Cardiac septum (tissue), 1 donor: ENCODE measurements at regions not wholly inside any gene's neighbourhood (a gene's known extent, or its start where the extent isn't known, plus 50 kb on each side); places are given as distances from the start of the nearest gene placed in this dataset.

Experiments used
- DNase-seq: peaks from one replicate; pipeline ENCODE4 v3.0.0-alpha.2; 2020; ENCODE audit warnings: low spot score
- intact Hi-C: fragments of 100-400 bp; cut with DNase I; formaldehyde crosslinking; loops from one replicate; pipeline ENCODE4 v1.14.0; 2022
- donor health status: DM: no; HTN: no; CAD: no.

GRCh38 chr13:53141336-53141735 lies 112.7 kb downstream of the OLFM4 start:
- no peak for DNase-seq
- intact Hi-C loops: no loop called here

- DNase-seq: no peak
- intact Hi-C loops: no loop called here
Measured at GRCh38 chr13:53142306-53142705, 113.7 kb downstream of the OLFM4 start.

DNA sequence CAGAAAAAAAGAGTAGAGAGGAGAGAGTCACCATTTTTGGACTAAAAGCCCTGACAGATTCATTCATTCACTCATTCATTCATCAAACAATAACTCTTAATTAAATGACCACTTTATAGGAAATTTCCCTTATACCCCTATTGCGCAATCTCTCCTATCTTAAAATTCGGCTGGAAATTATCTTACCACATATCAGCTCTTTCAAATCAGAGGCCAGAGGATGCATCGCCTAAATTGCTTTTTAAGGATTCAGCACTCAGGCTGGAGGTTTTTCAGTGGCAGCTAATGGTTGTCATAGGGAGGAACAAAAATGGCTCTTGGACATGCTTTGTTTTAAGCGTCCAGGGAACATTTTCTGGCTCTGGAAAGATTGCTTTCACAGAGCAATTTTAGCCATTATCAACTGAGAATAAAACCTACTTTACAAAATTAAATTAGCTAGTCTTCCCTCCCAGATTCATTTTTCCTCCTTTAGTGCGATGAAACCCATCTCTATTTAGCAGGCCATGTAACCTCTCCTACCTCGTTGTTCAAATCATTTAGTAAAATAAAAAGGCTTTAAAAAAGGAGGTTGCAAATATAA lies 115.2 kb downstream of the OLFM4 start:
- intact Hi-C loops: no loop called here
- no peak for DNase-seq

GRCh38 chr13:53144826-53145225 lies 116.2 kb downstream of the OLFM4 start:
- DNase-seq: no peak
- intact Hi-C loops: no loop called here

DNA sequence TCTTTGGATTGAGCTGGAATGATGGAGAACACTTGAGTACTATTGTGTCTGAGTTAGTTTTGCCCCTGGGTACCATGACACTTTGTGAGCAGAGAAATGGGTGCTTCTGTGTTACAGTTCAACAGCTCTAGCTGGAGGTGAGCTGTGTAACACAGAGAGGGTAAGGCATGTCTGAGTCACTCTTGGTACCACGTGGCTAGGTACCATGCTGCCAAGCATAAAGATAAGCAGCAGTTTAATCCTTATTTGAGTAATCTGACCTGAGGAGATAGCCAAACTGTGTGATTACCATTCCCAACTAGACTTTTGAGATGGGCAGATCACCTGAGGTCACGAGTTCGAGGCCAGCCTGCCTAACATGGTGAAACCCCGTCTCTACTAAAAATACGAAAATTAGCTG lies 122.0 kb downstream of the OLFM4 start:
- intact Hi-C loops: loop anchor here (10.0 kb wide), 1 partner anchor 296 kb away; no protein-coding TSS in a partner anchor
- no peak for DNase-seq

GRCh38 chr13:53151336-53152056 lies 122.9 kb downstream of the OLFM4 start:
- no peak for DNase-seq
- intact Hi-C loops: loop anchor here (10.0 kb wide), 1 partner anchor 297 kb away; no protein-coding TSS in a partner anchor

DNA sequence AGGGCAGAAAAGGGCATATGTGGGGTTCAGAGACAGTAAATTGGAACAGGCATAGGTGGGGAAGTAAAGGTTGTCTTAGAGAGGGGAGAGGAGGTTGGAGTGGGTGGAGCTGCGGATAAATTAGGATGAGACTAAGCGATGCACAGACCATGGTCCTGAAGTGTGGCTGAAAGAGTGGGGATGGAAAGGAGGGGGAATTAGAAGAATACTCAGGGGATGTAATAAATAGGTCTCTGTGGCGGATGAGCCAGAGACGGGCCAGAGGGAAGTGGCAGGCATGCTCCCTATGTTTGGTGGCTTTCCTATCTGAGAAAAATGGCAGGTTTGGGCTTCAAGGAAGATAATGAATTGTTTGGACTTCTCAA lies 123.4 kb downstream of the OLFM4 start:
- no peak for DNase-seq
- intact Hi-C loops: loop anchor here (10.0 kb wide), 1 partner anchor 297 kb away; no protein-coding TSS in a partner anchor

DNA sequence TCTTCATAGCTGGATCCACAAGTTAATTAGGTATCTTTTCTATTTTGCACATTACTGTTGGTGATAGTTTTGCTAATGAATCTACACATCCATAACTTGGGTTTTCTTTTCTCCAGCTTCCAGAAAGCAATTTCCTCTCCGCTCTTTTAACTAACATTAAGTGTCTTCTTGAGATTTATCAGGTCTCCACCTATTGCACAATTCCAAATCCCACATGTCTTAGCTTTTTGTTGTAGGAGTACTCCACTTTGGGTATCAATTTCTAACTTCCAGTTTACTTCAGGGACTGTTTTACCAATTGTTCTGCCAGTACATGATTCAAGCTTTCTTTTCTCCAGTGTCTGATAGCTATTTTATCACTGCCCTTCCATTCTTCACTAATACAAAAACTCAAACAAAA lies 129.6 kb downstream of the OLFM4 start:
- intact Hi-C loops: loop anchor here (10.0 kb wide), 1 partner anchor 303 kb away; no protein-coding TSS in a partner anchor

DNA sequence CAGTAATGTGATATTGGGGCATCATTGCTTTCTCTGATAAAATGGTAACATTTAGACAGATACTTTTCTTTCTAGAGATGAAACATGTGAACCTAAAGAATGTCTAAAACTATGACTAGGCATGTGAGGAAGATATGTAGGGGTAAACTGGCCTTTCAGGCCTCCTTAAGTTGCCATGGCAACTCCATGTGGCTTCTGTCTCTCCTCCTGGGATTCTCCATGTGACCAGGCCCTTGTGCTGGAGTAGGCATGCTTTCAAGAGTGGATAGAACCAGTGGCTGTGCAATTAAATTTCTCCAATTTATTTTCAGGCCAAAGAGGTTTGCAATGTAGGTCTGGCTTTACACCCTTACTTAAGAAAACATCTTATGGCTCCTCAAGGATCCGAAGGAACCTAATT lies 130.8 kb downstream of the OLFM4 start:
- intact Hi-C loops: loop anchor here (10.0 kb wide), 1 partner anchor 305 kb away; no protein-coding TSS in a partner anchor
- DNase-seq: no peak

More for the DNA sequence above, 129.6 kb downstream of the OLFM4 start:
- DNase-seq: no peak

DNA sequence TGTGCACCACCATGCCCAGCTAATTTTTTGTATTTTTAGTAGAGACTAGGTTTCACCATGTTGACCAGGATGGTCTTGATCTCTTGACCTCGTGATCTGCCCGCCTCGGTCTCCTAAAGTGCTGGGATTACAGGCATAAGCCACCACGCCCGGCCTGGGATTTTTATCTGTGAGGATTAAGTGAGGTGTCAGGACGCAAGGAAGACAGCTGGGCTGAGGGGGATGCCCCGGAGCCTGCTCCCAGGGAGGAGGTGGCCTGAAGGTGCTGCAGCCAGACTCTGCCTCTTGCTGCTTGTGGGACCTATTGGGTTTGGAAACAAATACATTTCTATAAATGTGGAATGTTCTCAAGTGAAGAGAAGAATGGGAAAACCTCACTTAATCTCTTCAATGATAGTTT lies 131.6 kb downstream of the OLFM4 start:
- intact Hi-C loops: no loop called here
- DNase-seq: no peak

- DNase-seq: no peak
- intact Hi-C loops: no loop called here
Measured at GRCh38 chr13:53161251-53161650, 132.6 kb downstream of the OLFM4 start.

GRCh38 chr13:53165261-53165660 lies 136.6 kb downstream of the OLFM4 start:
- no peak for DNase-seq
- intact Hi-C loops: no loop called here

DNA sequence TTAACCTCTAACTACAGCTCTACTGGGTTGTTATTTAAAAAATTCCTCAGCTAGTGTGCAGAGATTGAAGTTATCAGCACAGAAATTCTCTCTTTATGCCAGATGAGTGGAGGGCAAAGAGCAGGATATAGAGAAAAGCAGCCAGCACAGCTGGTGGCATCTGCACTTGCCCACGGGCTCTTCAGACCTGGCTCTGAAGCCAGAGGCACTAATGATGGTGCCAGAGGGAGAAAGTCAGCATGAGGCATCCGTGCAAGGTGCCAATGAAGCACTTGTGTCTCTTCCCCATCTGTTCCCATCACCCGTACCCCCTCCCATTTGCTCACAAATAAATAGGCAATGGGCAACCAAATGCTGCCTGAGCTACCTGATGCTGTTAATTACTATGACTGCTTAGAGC lies 138.9 kb downstream of the OLFM4 start:
- intact Hi-C loops: no loop called here
- no peak for DNase-seq

DNA sequence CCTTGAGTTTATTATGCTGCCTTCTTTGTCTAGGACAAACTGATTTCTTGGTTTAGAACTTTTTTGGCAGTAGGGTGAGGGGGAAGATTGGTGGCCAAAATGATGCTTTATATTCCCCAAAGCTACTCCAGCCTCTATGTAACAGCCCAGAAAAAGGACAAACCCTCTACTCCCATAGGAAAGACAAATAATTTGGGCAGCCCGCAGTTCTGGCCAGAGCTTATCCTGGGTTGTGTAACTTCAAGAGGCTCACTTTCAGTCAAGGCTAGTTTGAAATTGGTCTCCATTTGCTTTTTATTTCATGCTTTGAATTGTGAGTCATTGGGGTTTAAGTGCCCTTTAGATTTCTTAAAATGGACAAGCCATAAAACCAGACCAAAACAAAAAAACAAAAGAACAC lies 142.3 kb downstream of the OLFM4 start:
- intact Hi-C loops: no loop called here

GRCh38 chr13:53174545-53174944 lies 145.9 kb downstream of the OLFM4 start:
- no peak for DNase-seq
- intact Hi-C loops: no loop called here

More for the DNA sequence above, 142.3 kb downstream of the OLFM4 start:
- DNase-seq: no peak

DNA sequence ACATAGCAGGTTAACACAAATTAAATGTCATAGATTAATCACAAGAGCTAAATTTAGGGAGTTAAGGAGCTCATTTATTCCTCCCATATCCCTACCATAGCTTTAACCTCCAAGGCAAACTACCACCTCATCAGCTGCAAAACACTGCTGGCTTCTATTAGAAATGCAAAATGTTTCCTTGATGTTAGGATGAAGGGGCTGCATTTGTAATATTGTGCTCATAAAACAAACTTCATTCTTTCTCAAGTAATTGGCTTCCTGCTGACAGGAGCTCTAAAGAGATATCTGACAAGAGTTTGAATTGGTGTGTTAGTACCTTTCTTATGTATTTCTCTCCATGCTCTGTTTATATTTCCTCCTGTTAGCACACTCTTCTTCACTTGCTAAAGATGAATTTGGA lies 152.1 kb downstream of the OLFM4 start:
- intact Hi-C loops: no loop called here
- DNase-seq: no peak

- intact Hi-C loops: no loop called here
- no peak for DNase-seq
Measured at GRCh38 chr13:53182724-53183123, 154.1 kb downstream of the OLFM4 start.

GRCh38 chr13:53188120-53188519 lies 159.5 kb downstream of the OLFM4 start:
- no peak for DNase-seq
- intact Hi-C loops: no loop called here

- DNase-seq: no peak
- intact Hi-C loops: no loop called here
Measured at GRCh38 chr13:53189162-53189561, 160.5 kb downstream of the OLFM4 start.

DNA sequence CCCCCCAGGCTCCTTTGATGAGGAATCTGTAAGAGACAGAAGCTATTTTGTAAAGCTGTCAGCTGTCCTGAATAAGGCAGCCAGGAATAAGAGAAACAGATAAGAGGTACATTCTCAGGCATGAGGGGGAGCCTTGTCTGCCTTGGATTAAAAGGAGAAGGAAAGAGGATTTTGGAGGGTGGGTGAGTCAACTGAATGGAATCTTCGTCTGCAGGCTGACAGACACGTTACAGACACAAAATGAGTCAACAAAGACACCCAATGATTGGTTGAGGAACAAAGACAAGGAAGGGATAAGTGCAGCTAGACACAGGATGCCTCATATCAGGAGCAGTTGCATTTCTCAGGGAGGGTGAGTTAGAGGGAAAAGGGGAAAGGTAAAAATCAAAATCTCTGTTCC lies 162.5 kb downstream of the OLFM4 start:
- DNase-seq: no peak
- intact Hi-C loops: no loop called here

- intact Hi-C loops: no loop called here
Measured at GRCh38 chr13:53197424-53197823, 168.8 kb downstream of the OLFM4 start.

More at GRCh38 chr13:53197424-53197823, 168.8 kb downstream of the OLFM4 start:
- no peak for DNase-seq
